ENCODE measurements at regions not wholly inside any gene's neighbourhood (a gene's known extent, or its start where the extent isn't known, plus 50 kb on each side); places are given as distances from the start of the nearest gene placed in this dataset.
"Not testable (repeated sequence)": the region's sequence is repeated elsewhere in the genome, so short reads cannot be mapped to it uniquely, and the experiment has no call there.

DNA sequence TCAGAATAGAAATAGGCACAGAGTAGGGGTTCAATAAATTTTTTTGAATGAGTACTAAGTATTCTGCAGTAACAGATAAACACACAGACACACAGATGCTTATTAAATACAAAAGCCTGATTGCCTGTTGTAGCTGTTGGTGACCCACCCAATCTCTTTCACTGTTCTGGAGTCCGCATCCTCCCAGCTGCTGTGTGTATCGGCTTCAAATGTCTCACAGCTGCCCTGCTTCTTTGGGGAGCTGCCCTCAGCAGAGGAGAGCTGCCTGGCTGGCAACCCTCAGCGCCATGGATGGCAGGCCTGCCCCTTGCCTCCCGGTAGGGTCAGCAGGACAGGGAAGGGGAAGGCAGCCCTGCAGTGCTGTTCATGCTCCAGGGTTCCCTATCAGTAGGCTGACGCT, 50.5 kb upstream of the PRNP start:
- no peak for DNase-seq

DNA sequence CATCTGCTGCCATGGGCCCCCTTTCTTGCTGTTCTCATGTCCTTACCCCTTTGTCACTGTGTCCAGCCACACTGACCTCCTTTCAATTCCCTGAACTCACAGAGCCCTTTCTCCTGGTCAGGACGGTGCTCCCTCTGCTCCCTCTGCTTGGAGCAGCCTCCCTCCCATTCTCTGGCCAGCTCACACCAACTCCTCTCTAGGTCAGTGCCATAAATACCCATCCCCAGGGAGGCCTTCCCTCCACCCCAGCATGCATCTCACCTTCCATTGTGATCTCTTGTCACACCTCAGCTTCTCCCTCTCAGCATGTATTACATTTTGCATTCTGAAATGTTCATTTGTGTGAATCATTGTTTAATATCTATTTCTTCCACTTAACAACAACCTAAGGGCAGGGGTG, 50.9 kb upstream of the PRNP start:
- DNase-seq = no peak

DNA sequence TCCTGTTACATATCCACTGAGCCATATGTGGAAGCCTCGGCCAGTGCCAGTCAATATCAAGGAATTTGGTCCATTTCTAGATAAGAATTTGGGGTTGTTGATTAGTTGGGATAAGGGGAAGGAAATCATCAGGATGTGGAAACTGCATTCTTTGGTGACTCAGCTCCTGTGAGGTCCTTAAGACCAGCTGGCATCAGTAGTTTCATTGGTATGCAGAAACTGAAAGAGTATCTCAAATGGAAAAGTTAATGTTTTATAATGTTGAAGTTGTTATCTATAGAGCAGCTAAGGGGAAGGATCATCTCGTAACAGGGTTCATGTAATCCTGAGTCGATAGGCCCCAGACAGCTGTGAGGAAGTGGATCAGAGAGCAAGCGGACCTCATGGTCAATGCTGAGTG, 52.5 kb upstream of the PRNP start:
- no peak for DNase-seq

DNA sequence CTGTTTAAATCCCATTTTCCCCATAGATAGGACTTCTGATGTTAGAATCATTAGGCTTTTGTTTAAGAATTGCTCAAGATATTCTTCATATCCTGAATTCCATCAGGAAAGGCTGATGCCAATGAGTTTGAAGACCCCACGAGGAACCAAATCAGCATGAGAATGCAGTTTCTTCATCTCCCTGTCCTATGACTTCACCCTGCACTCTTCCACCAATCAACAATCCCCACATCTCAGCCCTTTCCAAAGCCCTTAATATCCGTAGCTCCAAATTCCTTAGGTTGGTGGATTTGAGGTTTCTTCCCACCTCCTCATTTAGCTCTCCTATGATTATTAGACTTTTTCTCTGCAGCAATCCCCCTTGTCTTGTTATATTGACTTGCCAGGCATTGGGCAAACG, 52.9 kb upstream of the PRNP start:
- no peak for DNase-seq

DNA sequence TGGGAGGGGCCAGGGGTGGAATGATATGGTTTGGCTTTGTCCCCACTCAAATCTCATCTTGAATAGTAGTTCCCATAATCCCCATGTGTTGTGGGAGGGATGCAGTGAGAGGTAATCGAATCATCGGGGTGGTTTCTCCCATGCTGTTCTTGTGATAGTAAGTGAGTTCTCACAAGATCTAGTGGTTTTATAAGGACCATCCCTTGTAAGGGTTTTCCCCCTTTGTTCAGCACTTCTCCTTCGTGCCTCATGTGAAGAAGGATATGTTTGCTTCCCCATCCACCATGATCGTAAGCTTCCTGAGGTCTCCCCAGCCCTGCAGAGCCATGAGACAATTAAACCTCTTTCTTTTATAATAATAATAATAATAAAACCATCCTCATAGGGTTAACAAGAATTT, 53.4 kb upstream of the PRNP start:
- DNase-seq = no peak

DNA sequence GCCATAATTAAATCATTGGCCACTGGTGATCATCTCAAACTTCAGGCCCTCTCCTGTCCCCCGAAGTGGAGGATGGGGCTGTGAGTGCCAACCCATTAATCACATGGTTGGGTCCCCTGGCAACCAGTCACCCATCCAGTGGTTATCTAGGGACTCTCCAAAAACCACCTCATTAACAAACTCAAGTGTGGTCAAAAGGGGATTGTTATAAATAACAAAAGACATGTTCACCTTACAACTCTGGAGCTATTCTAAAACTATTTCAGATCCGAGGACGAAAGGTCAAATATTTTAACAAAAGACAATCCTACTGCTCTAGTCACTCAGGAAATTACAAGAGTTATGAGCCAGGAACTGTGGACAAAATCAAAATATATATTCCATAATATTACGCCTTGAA, 60.0 kb upstream of the PRNP start:
- no peak for DNase-seq

DNA sequence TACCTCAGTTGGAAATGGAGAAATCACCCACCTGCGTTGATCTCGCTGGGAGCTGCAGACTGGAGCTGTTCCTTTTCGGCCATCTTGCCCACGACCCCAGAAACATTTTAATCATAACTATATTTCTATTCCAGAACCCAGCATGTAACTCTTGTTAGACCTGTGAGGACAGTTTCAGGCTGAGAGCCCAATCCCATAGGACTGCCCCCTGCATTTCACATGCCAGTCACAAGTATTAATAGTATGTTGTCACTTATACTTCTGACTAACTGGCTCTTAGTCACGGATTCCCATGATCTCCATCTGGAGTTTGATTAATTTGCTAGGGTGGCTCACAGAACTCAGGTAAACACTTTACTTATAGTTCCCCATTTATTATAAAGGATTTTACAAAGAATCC, 60.6 kb upstream of the PRNP start:
- no peak for DNase-seq

DNA sequence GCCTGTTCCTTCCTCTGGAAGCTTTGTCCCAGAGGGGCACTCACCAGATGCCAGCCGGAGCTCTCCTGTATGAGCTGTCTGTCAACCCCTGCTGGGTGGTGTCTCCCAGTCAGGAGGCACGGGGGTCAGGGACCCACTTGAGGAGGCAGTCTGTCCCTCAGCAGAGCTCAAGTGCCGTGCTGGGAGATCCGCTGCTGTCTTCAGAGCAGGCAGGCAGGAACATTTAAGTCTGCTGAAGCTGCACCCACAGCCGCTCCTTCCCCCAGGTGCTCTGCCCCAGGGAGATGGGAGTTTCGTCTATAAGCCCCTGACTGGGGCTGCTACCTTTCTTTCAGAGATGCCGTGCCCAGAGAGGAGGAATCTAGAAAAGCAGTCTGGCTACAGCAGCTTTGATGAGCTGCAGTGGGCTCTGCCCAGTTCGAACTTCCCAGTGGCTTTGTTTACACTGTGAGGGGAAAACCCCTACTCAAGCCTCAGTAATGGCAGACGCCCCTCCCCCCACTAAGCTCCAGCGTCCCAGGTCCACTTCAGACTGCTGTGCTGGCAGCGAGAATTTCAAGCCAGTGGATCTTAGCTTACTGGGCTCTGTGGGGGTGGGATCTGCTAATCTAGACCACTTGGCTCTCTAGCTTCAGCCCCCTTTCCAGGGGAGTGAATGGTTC, 61.5 kb upstream of the PRNP start:
- not testable (repeated sequence) for DNase-seq

DNA sequence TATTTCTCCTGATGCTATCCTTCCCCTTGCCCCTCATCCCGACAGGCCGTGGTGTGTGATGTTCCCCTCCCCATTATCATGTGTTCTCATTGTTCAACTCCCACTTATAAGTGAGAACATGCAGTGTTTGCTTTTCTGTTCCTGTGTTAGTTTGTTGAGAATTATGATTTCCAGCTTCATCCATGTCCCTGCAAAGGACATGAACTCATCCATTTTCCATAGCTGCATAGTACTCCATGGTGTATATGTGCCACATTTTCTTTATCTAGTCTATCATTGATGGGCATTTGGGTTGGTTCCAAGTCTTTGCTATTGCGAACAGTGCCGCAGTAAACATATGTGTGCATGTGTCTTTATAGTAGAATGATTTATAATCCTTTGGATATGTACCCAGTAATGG, 67.1 kb upstream of the PRNP start:
- not testable (repeated sequence) for DNase-seq

DNA sequence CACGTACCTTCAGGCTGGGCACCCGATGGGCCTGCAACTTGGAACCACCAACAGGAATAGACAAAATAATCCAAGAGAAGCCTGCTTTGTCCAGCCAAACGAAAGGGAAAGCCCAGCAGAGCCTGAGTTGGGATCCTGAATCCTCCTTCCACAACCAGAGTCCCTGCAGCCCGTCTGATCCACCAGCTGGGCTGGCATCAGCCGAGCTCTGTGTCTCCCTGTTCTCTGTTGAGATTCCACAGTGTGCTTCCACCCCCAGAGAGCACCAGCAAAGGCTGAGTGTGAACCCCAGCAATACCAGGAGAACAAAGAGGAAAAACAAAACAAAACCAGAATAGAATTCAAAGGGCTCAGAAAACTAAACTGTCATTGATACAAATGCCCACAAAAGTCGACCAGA, 68.8 kb upstream of the PRNP start:
- no peak for DNase-seq

DNA sequence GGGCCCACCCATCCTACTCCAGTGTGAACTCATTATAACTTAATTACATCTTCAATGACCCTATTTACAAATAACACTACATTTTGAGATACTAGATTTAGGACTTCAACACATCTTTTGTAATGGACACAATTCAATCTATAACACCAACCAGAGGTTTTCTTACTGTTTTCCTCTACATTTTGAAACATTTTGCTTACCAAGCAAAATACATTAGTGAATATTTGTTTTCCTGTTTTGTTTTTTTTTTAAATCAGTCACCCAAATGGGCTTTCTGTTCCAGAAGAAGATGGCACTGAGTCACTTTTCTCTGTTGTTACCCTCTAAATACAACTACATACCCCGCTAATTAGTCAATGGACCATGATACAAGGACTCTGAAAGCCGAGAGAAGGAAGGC, 69.2 kb upstream of the PRNP start:
- DNase-seq = no peak

DNA sequence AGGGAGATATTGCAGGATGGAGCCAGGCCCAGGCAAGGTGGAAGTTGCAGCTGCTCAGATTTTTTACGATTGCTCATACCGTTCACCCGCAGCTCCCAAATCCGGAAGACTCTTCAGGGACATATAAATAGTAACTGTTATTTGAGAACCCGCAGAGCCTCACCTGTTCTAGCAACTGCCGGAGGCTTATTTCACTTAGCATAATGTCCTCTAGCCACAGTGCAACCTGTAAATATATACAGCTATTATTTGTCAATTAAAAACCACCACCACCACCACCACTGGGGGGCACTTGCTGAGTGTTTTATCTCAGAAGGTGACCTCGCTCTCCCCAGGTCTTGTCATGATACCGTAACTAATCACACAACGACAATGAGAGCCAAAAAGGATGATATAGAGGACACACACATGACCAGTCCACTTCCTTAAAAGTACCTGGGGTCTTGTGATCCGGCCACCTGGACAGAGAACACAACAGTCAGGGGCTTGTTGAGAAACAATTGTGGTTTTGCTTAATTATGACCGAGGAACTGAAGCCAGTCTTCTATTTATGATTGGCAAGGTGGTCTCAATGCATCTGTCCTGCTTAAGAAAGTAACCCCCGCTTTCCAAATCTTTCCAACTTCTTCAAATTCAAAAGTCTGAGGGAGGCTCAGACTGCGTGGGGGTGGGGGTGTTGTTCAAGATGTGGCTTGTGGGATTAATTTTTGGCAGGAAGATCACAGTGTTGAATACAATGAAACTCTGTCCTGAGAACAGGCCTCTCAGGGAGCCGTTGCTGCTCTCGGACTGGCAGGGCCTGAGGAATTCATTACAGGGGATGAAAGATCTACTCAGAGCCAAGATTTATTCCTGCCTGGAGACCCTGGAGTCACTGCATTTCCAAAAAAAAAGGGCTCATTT, 72.3 kb upstream of the PRNP start:
- DNase-seq = no peak

DNA sequence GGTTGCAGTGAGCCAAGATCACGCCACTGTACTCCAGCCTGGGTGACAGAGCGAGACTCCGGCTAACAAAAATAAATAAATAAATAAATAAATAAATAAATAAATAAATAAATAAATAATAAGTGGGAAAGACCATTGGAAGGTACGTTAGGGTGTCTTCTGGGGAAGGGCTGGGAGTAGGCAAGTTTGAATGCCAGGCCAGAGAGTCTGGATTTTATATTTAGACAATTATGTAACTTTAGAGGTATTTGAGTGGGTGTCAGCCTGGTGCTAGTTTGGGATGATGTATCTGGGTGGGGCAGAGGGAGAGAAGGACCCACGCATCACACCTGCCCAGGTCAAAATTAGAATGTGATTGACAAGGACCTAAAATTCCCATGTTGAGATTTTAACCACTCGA, 73.1 kb upstream of the PRNP start:
- no peak for DNase-seq

DNA sequence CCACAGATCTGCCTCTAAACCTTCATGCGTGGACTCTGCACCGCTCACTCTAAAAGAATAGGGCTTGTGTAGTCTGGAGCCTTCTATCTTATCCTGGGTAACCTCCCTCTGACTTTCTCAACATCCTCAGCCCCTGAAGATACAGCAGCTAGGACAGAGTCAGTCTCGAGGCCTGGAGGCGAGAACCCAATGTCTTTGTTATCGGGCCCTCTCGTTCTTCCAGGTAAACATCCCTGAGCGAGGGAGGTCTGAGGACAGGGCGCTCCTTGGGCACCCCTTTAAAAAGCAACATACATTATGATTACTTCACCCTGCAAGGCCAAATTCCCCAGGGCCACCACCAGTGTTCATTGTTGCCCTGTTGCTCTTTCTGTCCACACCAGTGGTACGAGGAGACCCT, 75.4 kb upstream of the PRNP start:
- no peak for DNase-seq

DNA sequence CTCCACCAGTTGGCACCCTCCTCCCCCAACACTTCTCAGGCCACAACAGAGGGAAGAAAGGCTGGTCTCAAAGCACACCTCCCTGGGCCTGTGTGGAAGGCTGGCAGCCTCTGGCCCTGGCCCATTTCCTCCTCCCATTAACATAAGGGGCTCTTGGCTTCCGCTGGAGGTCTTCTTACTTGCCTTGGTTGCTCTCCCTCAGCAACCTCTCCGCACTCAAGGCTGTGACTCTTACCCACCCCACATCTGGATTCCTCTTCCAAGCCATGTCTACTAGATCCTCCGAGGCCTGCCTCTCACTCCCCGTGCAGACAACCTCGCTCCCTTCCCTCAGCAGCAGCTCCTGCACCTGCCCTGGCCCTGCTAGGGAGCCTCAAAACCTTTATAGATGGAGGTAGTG, 76.7 kb upstream of the PRNP start:
- no peak for DNase-seq

DNA sequence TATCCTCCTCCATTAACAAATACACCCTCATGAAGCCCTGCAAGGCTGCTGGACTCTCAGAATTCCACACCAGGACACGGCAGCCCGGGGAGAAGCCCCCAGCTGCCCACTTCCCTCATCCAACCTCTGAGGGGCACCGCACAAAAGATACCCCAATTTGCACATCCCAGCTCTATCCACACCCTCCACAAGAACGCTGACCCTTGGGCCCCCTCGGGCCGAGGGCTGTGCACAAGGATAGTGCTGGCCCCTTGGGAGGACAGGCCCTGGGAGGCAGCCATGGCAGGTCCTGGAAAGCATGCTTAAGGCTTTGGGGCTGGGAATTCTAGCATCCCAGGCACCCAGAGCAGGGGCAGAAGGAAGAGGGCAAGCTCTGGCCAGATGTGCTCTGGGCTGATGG, 77.4 kb upstream of the PRNP start:
- no peak for DNase-seq

DNA sequence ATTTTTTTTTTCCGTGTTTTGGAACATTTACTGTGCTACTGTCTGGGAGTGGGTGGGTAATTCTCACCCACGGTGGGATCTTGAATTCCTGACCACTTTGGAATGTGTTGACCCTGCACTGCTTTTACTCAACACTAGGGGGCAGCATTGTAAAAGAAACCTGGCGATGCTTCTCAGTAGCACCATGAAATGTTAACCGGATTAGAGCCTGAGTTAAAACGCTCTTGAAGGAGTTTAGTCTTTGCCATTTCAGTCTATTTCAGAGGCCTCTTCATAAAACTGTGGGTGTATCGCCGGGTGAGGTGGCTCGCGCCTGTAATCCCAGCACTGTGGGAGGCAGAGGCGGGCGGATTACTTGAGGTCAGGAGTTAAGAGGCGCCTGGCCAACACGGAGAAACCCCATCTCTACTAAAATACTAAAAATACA, 79.0 kb upstream of the PRNP start:
- DNase-seq = peak; percentile 42

DNA sequence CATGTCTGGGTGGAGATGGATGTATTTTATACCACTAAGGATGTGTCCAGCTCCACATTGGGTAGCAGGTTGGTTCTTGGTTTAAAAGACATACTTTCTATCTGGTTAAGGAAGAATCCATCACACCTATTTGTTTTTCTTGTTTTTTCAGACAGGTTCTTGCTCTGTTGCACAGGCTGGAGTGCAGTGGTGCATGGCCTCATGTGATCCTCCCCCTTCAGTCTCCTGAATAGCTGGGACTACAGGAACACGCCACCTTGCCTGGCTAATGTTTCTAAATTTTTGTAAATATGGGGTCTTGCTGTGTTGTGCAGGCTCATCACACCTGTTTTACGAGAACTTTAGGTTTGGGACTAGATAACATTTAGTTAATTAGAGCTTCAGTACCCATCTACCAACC, 80.2 kb upstream of the PRNP start:
- no peak for DNase-seq

DNA sequence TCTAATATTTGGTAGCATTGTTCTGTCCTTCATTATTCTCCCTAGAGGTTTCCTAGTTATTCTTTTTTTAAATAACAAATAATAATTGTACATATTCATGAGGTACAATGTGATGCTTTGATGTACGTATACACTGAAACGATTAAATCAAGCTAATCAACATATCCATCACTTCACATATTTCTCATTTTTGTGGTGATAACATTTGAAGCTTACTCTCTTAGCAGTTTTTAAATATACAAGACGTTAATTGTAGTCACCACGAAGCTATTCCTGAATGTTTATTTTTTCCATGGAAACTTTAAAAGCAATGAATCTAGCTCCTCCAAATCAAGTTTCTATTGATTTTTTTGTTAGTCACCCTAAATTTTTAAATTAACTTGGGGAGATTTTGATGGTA, 81.1 kb upstream of the PRNP start:
- DNase-seq = no peak

DNA sequence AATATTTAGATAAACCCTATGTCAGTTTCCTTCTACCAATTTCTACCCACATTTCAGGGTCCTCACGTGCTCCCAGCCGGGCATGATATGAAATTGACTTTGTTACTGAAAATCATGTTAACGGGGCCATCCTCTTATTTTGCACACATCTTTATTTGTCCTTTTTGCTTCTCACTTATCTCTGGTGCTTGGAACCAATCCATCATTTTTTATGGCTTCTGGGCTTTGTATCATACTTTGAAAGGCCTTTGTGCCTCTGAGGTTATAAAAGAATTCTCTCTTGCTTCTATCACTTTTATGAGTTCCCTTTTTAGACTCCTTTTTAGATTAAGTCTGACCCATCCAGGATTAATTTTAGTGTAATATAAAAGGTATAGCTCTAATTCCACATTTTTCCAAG, 81.7 kb upstream of the PRNP start:
- no peak for DNase-seq

DNA sequence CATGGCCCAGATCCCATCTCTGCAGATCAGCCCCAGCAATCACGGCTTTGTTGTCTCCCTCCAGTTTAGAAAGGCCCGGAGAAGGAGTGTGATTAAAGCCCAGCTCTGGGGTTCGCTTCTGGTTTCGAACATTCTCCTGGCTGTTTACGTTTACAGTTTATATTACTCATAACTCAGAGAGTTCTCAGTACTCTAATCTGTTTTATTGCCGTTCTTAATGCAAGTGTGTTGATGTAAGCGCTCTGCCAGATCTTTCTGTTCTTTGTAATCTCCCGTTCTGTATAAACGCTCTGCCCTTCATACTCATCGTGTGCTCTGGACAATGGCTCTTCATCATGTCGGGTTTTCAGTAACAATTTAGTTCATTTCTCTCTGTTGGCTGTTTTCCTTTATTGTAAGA, 82.5 kb upstream of the PRNP start:
- no peak for DNase-seq

DNA sequence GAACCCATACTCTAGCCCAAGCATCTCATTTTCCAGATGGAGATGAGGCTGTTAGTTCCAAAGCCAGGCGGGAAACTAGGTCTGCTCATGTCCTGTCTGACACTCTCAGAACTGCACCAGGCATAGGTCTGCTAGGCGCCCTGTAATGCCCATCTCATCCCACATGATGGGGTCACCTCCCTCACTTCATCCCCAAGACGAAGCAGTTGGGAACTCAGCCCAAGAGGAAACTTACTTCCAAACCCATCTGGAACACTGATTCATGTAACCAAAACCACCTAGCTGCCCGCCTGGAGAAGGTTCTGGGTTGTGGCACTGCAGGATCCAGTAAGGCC, 84.0 kb upstream of the PRNP start:
- DNase-seq = no peak

DNA sequence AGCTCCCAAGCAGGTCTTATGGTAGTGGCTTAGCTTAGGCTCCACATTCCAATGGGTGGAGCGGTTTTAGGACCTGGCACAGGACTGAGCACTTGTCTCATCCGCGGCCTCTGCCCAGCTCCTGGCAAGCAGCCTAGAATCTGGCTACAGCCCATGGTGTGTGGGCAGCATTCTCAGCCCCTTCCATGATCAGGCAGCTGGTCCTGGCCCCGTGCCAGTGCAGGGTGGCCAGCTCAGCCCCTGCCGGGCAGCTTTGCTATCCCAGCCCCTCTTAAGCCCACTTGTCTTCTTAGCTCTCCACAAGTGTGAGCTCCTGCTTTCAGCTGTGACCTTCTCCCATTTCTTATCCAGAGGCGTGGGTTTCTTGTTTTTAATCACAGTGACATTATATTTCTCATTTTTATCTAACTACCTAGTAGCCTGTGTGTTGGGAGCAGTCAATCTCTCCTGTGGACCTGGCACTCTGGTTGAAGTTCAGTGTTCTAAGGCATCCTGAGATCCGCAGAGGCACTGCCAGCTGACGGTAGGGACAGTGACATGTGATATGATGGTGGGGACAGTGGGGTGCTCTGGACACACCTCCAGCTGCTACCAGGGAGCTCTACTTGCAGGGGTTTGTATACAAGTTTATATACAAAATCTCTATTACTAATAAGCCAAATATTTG, 84.5 kb upstream of the PRNP start:
- DNase-seq = no peak

DNA sequence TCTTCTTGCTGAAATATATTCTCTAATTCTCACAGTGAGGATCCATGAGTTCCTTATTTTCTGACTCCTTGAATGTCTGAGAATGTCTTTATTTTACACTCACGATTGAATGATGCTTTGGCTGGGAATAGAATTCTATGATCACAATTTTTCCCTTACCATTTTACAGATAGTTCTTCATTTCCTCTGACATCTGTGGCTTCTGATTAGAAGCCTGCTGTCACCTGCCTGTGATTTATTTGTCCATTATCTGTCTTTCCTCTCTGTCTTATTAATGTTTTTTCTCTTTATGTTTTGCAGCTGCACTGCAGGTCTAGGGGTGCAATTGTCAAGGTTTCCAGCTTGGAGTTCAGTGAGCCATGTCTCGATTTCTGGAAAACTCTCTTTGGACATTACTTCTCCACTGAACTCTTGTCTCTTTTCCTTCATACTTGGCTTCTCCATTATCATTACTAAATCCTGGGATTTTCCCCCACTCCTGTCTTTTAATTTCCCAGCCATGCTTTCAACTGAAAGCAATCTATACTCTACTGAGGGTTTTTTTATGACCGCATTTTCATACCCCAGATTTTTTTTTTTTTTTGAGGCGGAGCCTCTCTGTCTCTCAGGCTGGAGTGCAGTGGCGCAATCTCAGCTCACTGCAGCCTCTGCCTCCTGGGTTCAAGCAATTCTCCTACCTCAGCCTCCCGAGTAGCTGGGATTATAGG, 85.8 kb upstream of the PRNP start:
- no peak for DNase-seq
